ENCODE measurements at regions not wholly inside any gene's neighbourhood (a gene's known extent, or its start where the extent isn't known, plus 50 kb on each side); places are given as distances from the start of the nearest gene placed in this dataset.
"Not testable (repeated sequence)": the region's sequence is repeated elsewhere in the genome, so short reads cannot be mapped to it uniquely, and the experiment has no call there.

DNA sequence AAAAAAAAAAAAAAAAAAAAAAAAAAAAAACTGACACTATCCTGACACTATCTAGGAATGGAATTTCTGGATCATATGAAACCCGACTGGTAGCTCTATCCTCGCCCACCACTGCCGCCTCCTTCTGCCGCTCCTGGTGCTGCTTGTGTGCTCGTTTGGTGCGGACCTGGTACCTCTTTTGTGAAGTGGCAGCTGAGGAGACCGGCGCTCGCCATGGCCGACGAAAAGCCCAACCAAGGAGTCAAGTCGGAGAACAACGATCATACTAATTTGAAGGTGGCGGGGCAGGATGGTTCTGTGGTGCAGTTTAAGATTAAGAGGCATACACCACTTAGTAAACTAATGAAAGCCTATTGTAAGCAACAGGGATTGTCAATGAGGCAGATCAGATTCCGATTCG, 130.6 kb downstream of the SEPTIN14 start:
- no peaks in the 10 kb centered on the region for H3K36me3 ChIP-seq
- H3K27ac ChIP-seq, result no peak overlapping the region
- H3K4me1 ChIP-seq, result no peaks in the 10 kb centered on the region
- H3K4me3 ChIP-seq, result no peak overlapping the region
- H3K9me3 ChIP-seq, result no peaks in the 10 kb centered on the region
- no peaks in the 10 kb centered on the region for H3K27me3 ChIP-seq
- no peak for DNase-seq (ENCODE audit: low spot score in 2 of 2)
- intact Hi-C loops (cut with DNase I; ENCODE audit: low total_unique reads), result no loop called here
- no peak for TF ChIP-seq POLR2A (IDR thresholded peaks at IDR 0.05)
- TF ChIP-seq POLR2AphosphoS5 (IDR thresholded peaks at IDR 0.05), result no peak
- TF ChIP-seq, protein P1, sequence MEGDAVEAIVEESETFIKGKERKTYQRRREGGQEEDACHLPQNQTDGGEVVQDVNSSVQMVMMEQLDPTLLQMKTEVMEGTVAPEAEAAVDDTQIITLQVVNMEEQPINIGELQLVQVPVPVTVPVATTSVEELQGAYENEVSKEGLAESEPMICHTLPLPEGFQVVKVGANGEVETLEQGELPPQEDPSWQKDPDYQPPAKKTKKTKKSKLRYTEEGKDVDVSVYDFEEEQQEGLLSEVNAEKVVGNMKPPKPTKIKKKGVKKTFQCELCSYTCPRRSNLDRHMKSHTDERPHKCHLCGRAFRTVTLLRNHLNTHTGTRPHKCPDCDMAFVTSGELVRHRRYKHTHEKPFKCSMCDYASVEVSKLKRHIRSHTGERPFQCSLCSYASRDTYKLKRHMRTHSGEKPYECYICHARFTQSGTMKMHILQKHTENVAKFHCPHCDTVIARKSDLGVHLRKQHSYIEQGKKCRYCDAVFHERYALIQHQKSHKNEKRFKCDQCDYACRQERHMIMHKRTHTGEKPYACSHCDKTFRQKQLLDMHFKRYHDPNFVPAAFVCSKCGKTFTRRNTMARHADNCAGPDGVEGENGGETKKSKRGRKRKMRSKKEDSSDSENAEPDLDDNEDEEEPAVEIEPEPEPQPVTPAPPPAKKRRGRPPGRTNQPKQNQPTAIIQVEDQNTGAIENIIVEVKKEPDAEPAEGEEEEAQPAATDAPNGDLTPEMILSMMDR (IDR thresholded peaks at IDR 0.05), result no peak

DNA sequence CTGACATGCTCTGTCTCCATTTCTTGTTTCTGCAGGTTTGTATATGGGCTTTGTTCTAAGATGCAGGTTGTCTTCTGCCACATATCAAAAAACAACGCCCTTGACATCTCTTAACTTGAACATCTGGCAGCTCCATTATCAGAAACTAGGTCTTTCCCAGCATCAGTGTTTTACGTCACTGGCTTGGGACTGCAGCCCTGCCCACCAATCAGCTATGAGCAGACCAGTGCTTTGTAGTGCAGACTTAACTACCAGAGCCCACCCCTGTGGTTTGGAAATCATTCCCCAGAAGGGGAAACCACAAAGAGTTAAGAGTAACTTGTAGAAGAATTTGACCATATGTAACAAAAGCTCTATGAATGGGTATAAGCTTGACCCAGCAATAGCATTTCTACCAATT, 132.4 kb downstream of the SEPTIN14 start:
- H3K4me3 ChIP-seq, result no peak overlapping the region
- no peaks in the 10 kb centered on the region for H3K27me3 ChIP-seq
- TF ChIP-seq, protein P1 (IDR thresholded peaks at IDR 0.05), result no peak
- H3K9me3 ChIP-seq, result no peaks in the 10 kb centered on the region
- intact Hi-C loops (cut with DNase I; ENCODE audit: low total_unique reads), result no loop called here
- no peaks in the 10 kb centered on the region for H3K4me1 ChIP-seq
- no peak overlapping the region for H3K27ac ChIP-seq
- DNase-seq (ENCODE audit: low spot score in 2 of 2), result no peak
- no peaks in the 10 kb centered on the region for H3K36me3 ChIP-seq

DNA sequence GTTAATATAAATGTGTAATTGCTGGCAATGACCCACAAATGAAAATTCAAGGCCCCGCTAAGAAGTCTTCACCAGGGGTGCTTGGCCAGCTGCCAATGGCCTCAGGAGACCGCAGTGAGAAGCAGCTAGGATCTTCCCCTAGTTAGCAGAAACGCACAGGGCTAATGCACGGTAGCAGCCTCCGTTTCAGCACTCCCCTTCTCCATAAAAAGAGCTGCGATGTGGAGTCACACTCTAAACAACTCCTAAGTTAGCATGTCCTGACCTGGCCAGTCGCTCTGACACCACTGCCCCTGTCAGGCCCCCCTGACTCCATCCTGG, 139.0 kb downstream of the SEPTIN14 start:
- no peaks in the 10 kb centered on the region for H3K9me3 ChIP-seq
- TF ChIP-seq, protein P1 (IDR thresholded peaks at IDR 0.05), result no peak
- no peak for TF ChIP-seq POLR2AphosphoS5 (IDR thresholded peaks at IDR 0.05)
- no peak for TF ChIP-seq POLR2A (IDR thresholded peaks at IDR 0.05)
- DNase-seq (ENCODE audit: low spot score in 2 of 2), result no peak
- intact Hi-C loops (cut with DNase I; ENCODE audit: low total_unique reads), result loop anchor here (10.0 kb wide), 1 partner anchor 749 kb away; no protein-coding TSS in a partner anchor
- H3K36me3 ChIP-seq, result no peaks in the 10 kb centered on the region
- H3K27ac ChIP-seq, result no peak overlapping the region
- no peaks in the 10 kb centered on the region for H3K4me1 ChIP-seq
- H3K27me3 ChIP-seq, result no peaks in the 10 kb centered on the region
- H3K4me3 ChIP-seq, result no peak overlapping the region

DNA sequence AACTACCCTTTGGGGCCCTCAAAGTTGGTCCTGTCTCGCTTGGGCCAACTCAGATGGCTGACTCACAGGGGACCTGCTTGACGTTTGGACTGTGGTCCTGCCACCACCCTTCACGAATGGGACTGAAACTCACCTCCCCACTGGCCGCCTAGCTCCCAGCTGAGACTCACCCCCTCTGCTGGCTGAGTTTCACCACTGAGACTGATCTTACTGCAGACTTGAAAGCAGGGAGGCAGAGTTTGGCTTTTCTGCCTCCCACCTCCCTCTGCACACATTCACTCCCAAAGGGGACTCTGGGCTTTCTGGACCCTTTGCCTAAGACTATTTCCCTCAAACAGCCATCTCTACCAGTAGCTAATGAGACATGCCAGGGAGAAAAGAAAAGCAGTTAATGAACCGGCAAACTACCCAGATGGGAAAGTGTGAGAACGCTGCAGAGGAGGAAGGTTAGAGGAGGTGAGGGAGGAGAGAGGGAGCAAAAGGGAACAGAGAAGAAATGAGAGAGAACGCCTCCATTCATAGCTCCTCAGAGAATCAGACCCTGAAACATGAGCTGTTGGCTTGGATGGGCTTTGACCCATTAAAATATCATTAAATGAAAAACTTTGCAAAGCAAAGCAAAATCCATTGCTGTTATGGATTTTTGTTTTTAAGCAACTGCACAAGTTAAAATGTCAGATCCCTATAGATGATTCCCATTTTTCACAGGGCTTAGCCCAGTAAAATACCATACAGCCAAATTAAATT, 139.5 kb downstream of the SEPTIN14 start:
- H3K9me3 ChIP-seq; H3K27me3 ChIP-seq; H3K36me3 ChIP-seq; H3K4me1 ChIP-seq; H3K27ac ChIP-seq; DNase-seq (ENCODE audit: low spot score in 2 of 2); H3K4me3 ChIP-seq: not testable (repeated sequence)
- intact Hi-C loops (cut with DNase I; ENCODE audit: low total_unique reads), result loop anchor here (10.0 kb wide), 1 partner anchor 748 kb away; no protein-coding TSS in a partner anchor

DNA sequence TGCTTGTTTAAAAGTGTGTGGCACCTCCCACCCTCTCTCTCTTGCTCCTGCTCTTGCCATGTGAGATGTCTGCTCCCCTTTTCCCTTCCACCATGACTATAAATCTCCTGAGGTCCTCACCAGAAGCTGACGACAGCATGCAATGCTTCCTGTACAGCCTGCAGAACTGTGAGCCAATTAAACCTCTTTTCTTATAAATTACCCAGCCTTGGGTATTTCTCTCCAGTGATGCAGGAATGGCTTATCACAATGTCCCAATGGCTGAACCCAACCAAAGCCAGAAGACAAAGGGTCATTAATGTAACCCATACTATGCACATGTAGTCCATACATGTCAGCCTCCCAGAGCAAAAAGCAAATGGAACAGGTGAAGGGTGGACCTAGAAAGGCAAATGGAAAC, 141.5 kb downstream of the SEPTIN14 start:
- intact Hi-C loops (cut with DNase I; ENCODE audit: low total_unique reads), result loop anchor here (10.0 kb wide), 1 partner anchor 746 kb away; no protein-coding TSS in a partner anchor

DNA sequence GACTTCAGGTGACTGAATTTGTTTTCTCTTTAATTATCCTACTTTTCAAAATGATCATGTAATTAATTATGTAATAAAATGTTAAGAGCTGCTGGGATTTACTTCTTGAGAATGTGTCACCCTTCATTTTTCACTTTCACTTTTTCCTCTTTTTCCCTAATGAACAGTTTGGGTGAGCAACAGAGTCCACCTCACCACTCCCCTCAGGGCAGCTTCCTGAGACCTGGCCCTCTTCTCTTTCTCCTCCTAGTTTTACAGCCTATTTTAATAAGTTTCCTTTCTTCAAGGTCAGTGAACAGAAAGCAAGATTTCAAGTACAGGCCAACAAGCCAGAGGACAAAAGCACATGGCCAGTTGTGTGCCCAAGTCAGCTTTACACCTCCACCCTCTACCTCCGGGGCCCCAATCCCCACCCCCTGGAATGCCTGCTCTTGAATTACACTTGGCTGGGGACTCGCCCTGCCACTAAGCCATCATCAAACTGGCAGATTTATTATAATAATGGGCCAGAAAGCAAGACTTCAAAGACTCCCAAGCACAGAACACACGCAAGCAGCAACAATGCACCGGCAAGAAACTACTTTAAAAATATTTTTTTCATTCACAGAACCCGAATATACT, 143.1 kb upstream of the VOPP1 start:
- H3K36me3 ChIP-seq; H3K4me1 ChIP-seq; H3K27ac ChIP-seq; H3K27me3 ChIP-seq; H3K4me3 ChIP-seq; DNase-seq (ENCODE audit: low spot score in 2 of 2); intact Hi-C loops (cut with DNase I; ENCODE audit: low total_unique reads); H3K9me3 ChIP-seq: not testable (repeated sequence)

More for the DNA sequence above, 141.5 kb downstream of the SEPTIN14 start:
- H3K4me1 ChIP-seq; DNase-seq (ENCODE audit: low spot score in 2 of 2); H3K36me3 ChIP-seq; H3K27me3 ChIP-seq; H3K4me3 ChIP-seq; H3K27ac ChIP-seq; H3K9me3 ChIP-seq: not testable (repeated sequence)

DNA sequence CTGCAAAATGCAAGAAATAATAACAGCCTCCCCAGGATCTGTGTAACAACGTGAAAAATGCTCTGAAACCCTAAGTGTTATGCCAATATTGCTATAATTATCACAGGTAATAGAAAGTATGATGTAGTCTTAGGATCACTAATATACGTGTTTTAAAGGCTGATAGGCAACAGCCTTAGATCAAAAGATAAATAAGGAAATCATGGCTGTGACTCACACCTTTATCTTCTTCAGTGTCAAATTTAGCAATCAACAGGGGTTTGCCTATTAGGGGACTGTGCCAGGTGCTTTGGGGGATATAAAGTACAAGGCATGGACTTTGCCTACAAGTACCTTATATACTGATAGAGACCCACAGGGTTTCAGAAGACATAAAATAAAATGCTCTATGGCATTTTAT, 142.1 kb upstream of the VOPP1 start:
- H3K9me3 ChIP-seq; H3K4me1 ChIP-seq; intact Hi-C loops (cut with DNase I; ENCODE audit: low total_unique reads): not testable (repeated sequence)

DNA sequence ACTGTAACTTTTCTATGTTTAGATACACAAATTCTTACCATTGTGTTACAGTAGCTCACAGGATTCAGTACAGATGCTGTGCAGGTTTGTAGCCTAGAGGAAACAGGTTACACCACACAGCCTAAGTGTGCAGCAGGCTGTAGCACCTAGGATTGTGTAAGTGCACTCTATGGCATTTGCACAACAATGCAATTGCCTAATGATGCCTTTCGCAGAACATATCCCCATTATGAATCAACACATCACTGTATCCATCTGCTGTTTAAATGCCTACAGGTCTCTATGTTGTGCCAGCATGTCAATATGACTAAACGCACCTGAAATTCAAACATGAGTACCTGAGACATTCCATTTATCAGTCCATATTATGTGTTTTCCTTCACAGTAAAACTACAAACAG, 138.0 kb upstream of the VOPP1 start:
- H3K27me3 ChIP-seq; H3K4me3 ChIP-seq; H3K9me3 ChIP-seq; H3K4me1 ChIP-seq; intact Hi-C loops (cut with DNase I; ENCODE audit: low total_unique reads); H3K27ac ChIP-seq; H3K36me3 ChIP-seq; DNase-seq (ENCODE audit: low spot score in 2 of 2): not testable (repeated sequence)

More for the DNA sequence above, 142.1 kb upstream of the VOPP1 start:
- H3K4me3 ChIP-seq; H3K27ac ChIP-seq; H3K27me3 ChIP-seq; DNase-seq (ENCODE audit: low spot score in 2 of 2); H3K36me3 ChIP-seq: not testable (repeated sequence)

DNA sequence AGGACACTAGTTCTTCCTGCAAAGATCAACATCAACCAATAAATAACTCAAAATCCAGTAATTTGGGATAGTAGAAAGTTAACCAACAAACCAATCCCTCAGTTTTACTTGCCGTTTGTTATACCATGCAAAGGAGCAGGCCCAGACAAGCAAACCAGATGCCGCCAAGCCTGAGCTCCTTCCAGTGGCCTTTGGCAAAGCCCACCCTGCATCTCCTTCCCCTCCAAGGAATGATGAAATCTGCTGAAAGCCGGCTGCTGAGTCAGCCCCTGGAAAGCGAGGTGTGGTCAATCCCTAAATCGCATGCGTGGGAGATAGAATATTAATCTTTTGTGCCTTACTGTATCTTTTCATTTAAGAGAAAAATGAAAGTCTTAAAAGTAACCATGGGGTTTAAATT, 135.7 kb upstream of the VOPP1 start:
- H3K27me3 ChIP-seq; intact Hi-C loops (cut with DNase I; ENCODE audit: low total_unique reads); H3K9me3 ChIP-seq; H3K27ac ChIP-seq; H3K4me3 ChIP-seq; H3K36me3 ChIP-seq; H3K4me1 ChIP-seq: not testable (repeated sequence)
- peak in 1 of 2 donors; percentile 23 for DNase-seq (ENCODE audit: low spot score in 2 of 2)

DNA sequence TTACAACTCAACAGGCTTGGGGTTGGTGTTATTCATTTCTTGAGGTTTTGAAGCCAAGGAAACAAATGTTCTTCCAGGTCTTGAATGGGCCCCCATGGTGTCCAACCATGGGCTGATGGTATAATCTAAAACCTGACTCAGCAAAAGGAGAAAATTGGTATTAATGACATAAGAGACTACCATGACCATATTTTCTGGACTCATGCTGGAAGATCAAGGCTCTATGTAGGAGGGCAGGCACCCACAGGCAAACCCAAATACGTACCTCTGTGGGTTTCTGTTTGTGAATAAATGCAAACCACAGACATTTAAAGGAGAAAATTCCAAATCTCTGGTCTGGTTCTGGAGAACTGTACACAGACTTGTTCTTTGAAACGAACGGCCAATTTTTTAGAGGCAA, 135.1 kb upstream of the VOPP1 start:
- DNase-seq (ENCODE audit: low spot score in 2 of 2); H3K4me1 ChIP-seq; H3K9me3 ChIP-seq; H3K27me3 ChIP-seq; H3K36me3 ChIP-seq; intact Hi-C loops (cut with DNase I; ENCODE audit: low total_unique reads); H3K27ac ChIP-seq; H3K4me3 ChIP-seq: not testable (repeated sequence)

Measured in breast epithelium (tissue), 4 donors.